Medulla oblongata (tissue), 1 donor: ENCODE measurements at regions not wholly inside any gene's neighbourhood (a gene's known extent, or its start where the extent isn't known, plus 50 kb on each side); places are given as distances from the start of the nearest gene placed in this dataset.
"Not testable (repeated sequence)": the region's sequence is repeated elsewhere in the genome, so short reads cannot be mapped to it uniquely, and the experiment has no call there.

ENCODE experiments used
- DNase-seq: peaks from one replicate; pipeline ENCODE4 v3.0.0-alpha.2; 2015; ENCODE audit errors: extremely low spot score

GRCh38 chr4:10278071-10278470 is 161.5 kb upstream of the WDR1 start:
- DNase-seq, result no peak

- DNase-seq, result no peak
Measured at GRCh38 chr4:10276152-10276551, 159.6 kb upstream of the WDR1 start.

- no peak for DNase-seq
Measured at GRCh38 chr4:10275696-10276095, 159.1 kb upstream of the WDR1 start.

- DNase-seq, result no peak
Measured at GRCh38 chr4:10273030-10273429, 156.4 kb upstream of the WDR1 start.

GRCh38 chr4:10272511-10272910 is 155.9 kb upstream of the WDR1 start:
- DNase-seq, result no peak

- DNase-seq, result no peak
Measured at GRCh38 chr4:10267066-10267465, 150.5 kb upstream of the WDR1 start.

GRCh38 chr4:10260777-10261176 is 144.2 kb upstream of the WDR1 start:
- no peak for DNase-seq

- DNase-seq, result no peak
Measured at GRCh38 chr4:10259976-10260375, 143.4 kb upstream of the WDR1 start.

GRCh38 chr4:10256203-10256602 is 139.6 kb upstream of the WDR1 start:
- no peak for DNase-seq

GRCh38 chr4:10253765-10254164 is 137.2 kb upstream of the WDR1 start:
- no peak for DNase-seq

- peak; percentile 9 for DNase-seq
Measured at GRCh38 chr4:10245751-10246150, 129.2 kb upstream of the WDR1 start.

GRCh38 chr4:10243856-10244255 is 127.3 kb upstream of the WDR1 start:
- DNase-seq, result no peak

- DNase-seq, result no peak
Measured at GRCh38 chr4:10240691-10241090, 124.1 kb upstream of the WDR1 start.

GRCh38 chr4:10239982-10240654 is 123.5 kb upstream of the WDR1 start:
- peak; percentile 1 for DNase-seq

- DNase-seq, result peak; percentile 1
Measured at GRCh38 chr4:10237131-10237530, 120.5 kb upstream of the WDR1 start.

GRCh38 chr4:10232114-10232513 is 115.5 kb upstream of the WDR1 start:
- DNase-seq, result no peak

- DNase-seq, result no peak
Measured at GRCh38 chr4:10226756-10227155, 110.2 kb upstream of the WDR1 start.

GRCh38 chr4:10225096-10225495 is 108.5 kb upstream of the WDR1 start:
- no peak for DNase-seq

- no peak for DNase-seq
Measured at GRCh38 chr4:10223782-10224181, 107.2 kb upstream of the WDR1 start.

GRCh38 chr4:10213481-10213880 is 96.9 kb upstream of the WDR1 start:
- not testable (repeated sequence) for DNase-seq

- no peak for DNase-seq
Measured at GRCh38 chr4:10212901-10213300, 96.3 kb upstream of the WDR1 start.

GRCh38 chr4:10212400-10212799 is 95.8 kb upstream of the WDR1 start:
- DNase-seq, result no peak

- no peak for DNase-seq
Measured at GRCh38 chr4:10207116-10207515, 90.5 kb upstream of the WDR1 start.

GRCh38 chr4:10205223-10205622 is 88.6 kb upstream of the WDR1 start:
- DNase-seq, result peak; percentile 1
